ENCODE measurements at regions not wholly inside any gene's neighbourhood (a gene's known extent, or its start where the extent isn't known, plus 50 kb on each side); places are given as distances from the start of the nearest gene placed in this dataset.

- FAIRE-seq (no peak), DNase-seq (ENCODE audit: extremely low spot score, insufficient read length, low read depth) (no peak)
These were observed 361.9 kb downstream of the MTRR start for GRCh38 chr5:8230868-8231267.

DNA sequence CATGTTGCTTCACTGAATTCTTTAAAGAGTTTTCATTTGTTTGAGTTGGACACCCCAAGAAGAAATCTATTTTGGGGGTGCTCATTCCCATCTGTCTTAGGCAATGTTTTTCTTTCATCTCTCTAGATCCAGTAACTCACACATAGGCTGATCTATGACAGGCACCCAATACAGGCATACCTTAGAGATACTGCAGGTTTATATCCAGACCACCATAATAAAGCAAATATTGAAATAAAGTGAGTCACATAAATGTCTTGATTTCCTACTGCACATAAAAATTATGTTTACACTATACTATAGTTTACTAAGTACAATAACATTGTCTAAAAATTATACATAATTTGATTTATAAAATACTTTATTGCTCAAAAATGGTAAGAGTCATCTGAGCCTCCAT is 364.5 kb downstream of the MTRR start:
- FAIRE-seq (no peak), DNase-seq (ENCODE audit: extremely low spot score, insufficient read length, low read depth) (no peak)

- no peak for DNase-seq (ENCODE audit: extremely low spot score, insufficient read length, low read depth)
- no peak for FAIRE-seq
These were observed 365.3 kb downstream of the MTRR start for GRCh38 chr5:8234179-8234770.

DNA sequence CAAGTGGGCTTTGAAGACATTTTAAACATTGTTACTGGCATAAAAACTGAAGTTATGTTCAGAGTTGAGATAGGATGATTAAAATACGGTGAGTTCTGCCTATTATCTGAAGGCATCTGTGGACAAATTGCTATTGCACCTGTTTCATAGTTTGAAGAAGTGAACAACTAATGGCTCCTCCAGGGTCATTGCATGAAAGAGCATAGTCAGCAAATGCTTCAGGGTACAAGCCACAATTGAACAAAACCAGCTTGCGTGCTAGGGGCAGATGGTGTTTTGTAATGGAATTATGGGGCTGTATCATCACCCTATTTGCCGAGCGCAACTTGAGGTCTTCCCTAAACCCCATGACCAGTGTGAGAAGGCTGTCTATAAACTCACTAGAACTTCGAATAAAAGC is 369.1 kb downstream of the MTRR start:
- DNase-seq (ENCODE audit: extremely low spot score, insufficient read length, low read depth) (no peak), FAIRE-seq (no peak)

- FAIRE-seq (no peak), DNase-seq (ENCODE audit: extremely low spot score, insufficient read length, low read depth) (no peak)
These were observed 370.2 kb downstream of the MTRR start for GRCh38 chr5:8239198-8239597.

DNA sequence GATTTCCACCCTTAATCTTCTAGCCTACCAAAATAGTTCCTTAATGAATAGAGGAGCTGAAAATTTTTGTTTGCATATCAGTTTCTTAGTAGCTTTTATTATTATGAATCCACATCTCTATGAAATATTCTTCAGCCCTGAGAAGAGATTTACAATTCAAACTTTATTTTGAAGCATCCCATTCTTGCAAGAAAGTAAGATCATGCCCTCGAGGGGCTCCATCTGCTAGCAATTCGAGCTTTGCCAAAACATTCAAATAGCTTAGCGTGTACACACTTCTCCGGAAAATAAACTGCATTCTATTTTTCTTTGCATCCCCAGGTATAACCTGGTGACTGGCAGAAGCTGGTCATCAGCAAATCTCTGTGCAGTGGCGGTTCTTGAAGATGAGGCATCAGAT is 370.7 kb downstream of the MTRR start:
- FAIRE-seq (no peak), DNase-seq (ENCODE audit: extremely low spot score, insufficient read length, low read depth) (no peak)

DNA sequence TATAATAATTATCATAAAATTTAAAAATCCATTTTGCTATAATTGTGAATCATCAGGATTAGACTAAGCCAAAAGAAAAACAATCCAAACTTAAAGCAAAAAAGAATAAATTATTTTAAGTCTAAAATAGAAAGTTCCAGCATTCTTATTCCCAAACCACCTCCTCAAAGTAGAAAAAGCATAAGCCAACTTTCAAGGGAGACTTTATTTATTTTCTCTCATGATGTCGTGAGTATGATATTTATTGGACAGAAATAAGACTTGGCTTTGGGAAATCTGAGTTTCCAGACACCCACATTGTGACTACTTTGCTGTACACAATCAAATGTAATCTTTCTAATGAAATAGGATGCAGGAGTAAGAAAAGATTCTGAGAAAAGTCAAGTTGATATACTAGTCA is 372.1 kb downstream of the MTRR start:
- FAIRE-seq (no peak), DNase-seq (ENCODE audit: extremely low spot score, insufficient read length, low read depth) (no peak)

DNA sequence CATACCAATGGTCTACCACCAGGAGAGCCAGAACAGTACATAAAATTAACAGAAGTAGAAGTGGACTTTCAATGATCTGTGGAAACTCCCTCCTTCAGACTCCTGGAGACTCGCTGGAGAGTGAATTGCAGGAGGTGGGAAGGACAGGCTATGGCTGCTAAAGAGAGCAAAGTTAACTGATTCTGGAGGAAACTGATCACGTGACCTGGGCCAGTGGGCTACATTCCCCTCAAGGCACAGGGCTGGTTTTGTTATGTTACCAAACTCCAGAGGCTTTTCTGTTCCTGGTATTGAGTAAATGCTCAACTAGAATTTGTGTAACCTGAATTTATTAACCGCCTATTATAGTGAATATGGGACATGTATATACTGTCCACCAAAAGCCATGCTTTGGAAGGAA is 372.6 kb downstream of the MTRR start:
- FAIRE-seq: no peak

GRCh38 chr5:8247049-8247899 is 378.3 kb downstream of the MTRR start:
- DNase-seq (ENCODE audit: extremely low spot score, insufficient read length, low read depth) (no peak), FAIRE-seq (no peak)

More for the DNA sequence above, 372.6 kb downstream of the MTRR start:
- no peak for DNase-seq (ENCODE audit: extremely low spot score, insufficient read length, low read depth)

DNA sequence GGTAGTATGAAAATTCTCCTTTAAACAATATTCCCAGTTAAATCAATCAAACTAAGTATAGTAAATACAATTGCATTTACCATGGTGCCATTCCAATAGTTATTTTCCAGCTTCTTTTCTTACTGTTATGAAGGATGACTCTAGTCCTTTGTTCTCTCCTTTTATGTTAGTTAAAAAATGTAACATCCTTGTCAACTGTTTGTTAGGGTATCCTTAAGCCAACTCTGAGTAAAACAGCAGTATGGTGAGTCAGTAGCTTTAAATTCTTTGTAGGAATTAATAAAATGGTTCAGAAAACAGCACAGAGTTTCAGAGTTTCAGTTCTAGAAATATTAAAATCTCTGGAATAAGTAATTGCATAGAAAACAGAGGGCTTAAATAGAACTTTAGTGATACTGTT is 384.4 kb downstream of the MTRR start:
- DNase-seq (ENCODE audit: extremely low spot score, insufficient read length, low read depth) (no peak), FAIRE-seq (no peak)

- no peak for FAIRE-seq
These were observed 385.7 kb downstream of the MTRR start for GRCh38 chr5:8254674-8255073.

DNA sequence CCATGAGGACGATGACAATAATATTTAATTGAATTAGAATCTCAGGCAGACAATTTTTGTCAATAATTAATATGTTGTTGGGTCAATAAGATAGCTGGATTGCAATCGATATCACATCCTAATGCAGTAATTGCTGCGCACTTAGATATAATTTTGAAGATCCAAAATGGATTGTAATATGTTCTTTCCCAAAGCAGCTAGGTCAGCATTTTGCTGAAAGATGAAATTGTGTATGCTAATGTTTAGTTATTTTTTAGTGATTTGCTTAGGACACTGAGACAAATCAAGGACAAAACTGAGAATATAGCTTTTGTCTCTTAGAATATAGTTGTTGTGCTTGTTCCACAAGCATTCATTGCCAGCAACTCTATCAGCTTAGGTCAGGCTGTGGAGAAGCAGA is 389.9 kb downstream of the MTRR start:
- FAIRE-seq (no peak), DNase-seq (ENCODE audit: extremely low spot score, insufficient read length, low read depth) (no peak)

More at GRCh38 chr5:8254674-8255073, 385.7 kb downstream of the MTRR start:
- DNase-seq (ENCODE audit: extremely low spot score, insufficient read length, low read depth): no peak

GRCh38 chr5:8270246-8270645 is 401.3 kb downstream of the MTRR start:
- no peak for FAIRE-seq
- DNase-seq (ENCODE audit: extremely low spot score, insufficient read length, low read depth): no peak

DNA sequence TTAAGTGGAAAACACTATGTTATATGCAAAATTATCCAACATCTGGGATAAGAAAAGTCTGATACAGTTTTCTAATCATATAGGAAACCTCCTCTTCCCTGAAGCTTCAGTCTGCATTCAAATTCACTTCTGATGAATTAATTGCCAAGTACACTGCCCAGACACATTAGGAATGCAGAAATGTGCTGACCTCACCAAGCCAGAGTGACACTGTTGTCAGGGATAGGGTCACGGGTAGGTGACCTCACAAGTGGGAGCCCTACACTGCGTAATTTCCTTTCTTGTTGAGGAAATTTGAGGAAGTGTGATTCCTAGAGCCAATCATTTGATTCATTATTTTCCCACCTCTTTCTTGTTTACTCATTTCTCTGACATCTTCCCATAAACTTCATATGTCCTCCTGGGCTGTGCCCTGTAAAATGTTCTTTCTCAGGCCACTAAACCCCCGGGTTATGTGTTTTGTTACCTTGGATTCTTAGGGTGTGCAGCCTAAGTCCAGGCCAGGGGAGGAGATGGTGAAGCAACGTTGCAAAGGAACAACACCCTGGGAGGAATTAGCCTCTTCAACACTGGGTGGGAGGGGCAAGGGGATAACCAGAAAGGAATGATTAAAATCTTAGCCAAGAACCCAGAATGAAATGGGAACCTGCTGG is 411.9 kb downstream of the MTRR start:
- DNase-seq (ENCODE audit: extremely low spot score, insufficient read length, low read depth) (no peak), FAIRE-seq (no peak)

DNA sequence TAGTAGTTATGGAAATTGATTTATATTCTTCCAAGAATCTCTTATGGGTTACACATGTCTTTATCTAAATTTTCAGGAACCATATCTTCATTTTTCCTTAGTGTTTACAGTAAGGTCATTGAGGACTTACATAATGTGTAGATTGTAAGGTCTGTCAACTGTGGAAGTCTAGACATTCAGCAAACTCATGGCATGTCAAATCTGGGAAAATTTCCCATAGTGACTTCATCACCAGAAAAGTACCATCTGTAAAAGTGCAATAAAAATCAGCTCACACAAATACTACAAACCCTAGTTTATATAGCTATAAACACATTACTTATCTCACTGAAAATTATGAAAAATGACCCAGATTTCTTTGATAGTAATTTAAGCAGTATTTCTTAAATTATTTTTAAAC is 419.4 kb downstream of the MTRR start:
- DNase-seq (ENCODE audit: extremely low spot score, insufficient read length, low read depth): no peak

GRCh38 chr5:8288897-8289516 is 420.1 kb downstream of the MTRR start:
- DNase-seq (ENCODE audit: extremely low spot score, insufficient read length, low read depth) (no peak), FAIRE-seq (no peak)

More for the DNA sequence above, 419.4 kb downstream of the MTRR start:
- no peak for FAIRE-seq

DNA sequence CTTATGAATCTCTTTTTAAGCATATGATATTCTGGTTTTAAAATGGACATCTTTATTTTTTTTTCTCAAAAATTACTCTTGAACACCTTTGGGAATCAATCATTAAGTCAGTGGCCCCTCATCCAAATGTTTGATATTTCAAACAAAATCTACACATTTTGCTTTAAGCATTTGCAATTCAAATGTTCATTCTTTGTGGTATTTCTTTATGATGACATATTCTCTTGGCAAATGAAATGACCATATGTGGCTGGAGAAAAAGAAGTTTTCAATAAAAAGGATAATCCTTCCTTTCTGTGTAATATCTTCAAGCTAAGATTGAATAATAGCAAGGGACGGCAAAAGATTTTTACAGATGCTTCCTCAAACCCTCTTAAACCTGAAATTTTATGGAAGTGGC is 420.8 kb downstream of the MTRR start:
- FAIRE-seq (no peak), DNase-seq (ENCODE audit: extremely low spot score, insufficient read length, low read depth) (no peak)

DNA sequence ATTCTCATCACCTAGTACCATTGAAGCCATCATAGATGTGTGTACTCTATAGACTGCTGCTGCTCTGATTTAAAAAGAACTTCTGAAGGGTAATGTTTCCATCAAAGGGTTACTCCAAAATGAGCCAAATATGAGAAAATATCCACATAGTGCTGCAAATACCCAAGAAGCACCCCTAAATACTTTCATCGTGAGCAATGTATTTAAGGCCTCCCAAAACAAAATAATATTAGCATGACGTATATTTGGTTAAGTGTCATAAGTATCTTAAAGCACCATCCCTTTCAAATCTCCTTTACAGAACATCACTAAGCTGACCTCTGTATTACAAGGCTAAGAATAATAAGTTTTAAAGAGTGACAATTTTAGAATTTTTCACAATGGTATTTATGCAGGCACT is 421.8 kb downstream of the MTRR start:
- FAIRE-seq (no peak), DNase-seq (ENCODE audit: extremely low spot score, insufficient read length, low read depth) (no peak)

- no peak for FAIRE-seq
- DNase-seq (ENCODE audit: extremely low spot score, insufficient read length, low read depth): no peak
These were observed 422.7 kb downstream of the MTRR start for GRCh38 chr5:8291641-8292040.

- DNase-seq (ENCODE audit: extremely low spot score, insufficient read length, low read depth) (no peak), FAIRE-seq (no peak)
These were observed 426.2 kb downstream of the MTRR start for GRCh38 chr5:8295141-8295540.

DNA sequence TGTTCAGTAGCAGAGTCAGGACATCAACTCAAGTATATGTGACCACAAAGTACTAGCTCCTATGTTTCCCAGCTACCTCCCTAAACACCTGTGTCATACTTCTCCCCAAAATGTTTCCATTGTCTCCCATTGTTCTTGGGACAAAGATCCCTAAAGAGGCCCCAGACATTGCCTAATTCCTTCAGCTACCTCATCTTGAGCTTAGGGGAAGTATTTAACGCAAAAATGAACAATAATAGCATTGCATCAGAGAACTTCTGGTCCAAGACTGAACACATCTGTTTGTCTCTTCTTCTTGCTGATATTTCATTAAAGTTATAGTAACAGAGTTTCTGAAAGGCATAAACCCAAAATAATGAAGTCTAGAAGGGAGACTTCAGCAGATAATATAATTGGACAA is 430.8 kb downstream of the MTRR start:
- DNase-seq (ENCODE audit: extremely low spot score, insufficient read length, low read depth): no peak
- FAIRE-seq: no peak

Data from GM18507 (cell line).